ENCODE measurements at regions not wholly inside any gene's neighbourhood (a gene's known extent, or its start where the extent isn't known, plus 50 kb on each side); places are given as distances from the start of the nearest gene placed in this dataset.

DNA sequence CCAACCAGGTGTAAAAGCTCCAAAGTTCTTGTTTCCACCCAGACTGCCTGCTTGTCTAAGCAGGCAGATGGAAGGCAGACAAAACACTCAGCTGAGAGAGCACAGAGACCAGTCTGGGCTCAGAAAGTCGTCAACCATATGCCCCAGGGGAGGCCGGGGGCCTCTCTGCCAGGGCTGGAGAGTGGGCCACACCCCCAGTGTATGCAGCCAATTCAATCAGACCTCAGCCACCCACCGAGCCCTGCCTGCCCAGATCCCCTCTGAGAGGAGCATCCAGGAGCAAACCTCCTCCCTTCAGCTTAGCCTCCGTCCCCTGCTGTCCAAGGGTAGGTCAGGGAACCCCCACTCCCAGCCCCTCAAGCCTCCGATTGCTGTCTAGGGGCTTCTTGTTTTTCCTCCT lies 196.3 kb downstream of the LSM5 start:
- no peak overlapping the region for H3K4me3 ChIP-seq (ENCODE audit: low read depth in 1 of 2, low read length in 2 of 2)
- H3K9ac ChIP-seq (ENCODE audit: low read depth, low read length): no peak overlapping the region
- no peak for DNase-seq
- H3K36me3 ChIP-seq (ENCODE audit: insufficient read depth, low read length): no peaks in the 10 kb centered on the region
- H3K79me2 ChIP-seq (ENCODE audit: insufficient read depth, low read length): no peaks in the 10 kb centered on the region
- H2AFZ ChIP-seq (ENCODE audit: low read depth, low read length): no peak overlapping the region
- no peaks in the 10 kb centered on the region for H3K27me3 ChIP-seq (ENCODE audit: insufficient read depth, low read length, poor library complexity)
- ATAC-seq (ENCODE audit: insufficient read depth, low read depth): no peak
- no peak overlapping the region for H3K27ac ChIP-seq (ENCODE audit: low read length)
- no peaks in the 10 kb centered on the region; the same call in 1 of the 2 replicates for H4K20me1 ChIP-seq (ENCODE audit: insufficient read depth, low read length)
- no peaks in the 10 kb centered on the region for H3K9me3 ChIP-seq (ENCODE audit: insufficient read depth, low read length, severe bottlenecking)
- H3K4me2 ChIP-seq (ENCODE audit: insufficient read depth, low read length): no peak overlapping the region
- TF ChIP-seq, protein P1, sequence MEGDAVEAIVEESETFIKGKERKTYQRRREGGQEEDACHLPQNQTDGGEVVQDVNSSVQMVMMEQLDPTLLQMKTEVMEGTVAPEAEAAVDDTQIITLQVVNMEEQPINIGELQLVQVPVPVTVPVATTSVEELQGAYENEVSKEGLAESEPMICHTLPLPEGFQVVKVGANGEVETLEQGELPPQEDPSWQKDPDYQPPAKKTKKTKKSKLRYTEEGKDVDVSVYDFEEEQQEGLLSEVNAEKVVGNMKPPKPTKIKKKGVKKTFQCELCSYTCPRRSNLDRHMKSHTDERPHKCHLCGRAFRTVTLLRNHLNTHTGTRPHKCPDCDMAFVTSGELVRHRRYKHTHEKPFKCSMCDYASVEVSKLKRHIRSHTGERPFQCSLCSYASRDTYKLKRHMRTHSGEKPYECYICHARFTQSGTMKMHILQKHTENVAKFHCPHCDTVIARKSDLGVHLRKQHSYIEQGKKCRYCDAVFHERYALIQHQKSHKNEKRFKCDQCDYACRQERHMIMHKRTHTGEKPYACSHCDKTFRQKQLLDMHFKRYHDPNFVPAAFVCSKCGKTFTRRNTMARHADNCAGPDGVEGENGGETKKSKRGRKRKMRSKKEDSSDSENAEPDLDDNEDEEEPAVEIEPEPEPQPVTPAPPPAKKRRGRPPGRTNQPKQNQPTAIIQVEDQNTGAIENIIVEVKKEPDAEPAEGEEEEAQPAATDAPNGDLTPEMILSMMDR (IDR thresholded peaks at IDR 0.05; ENCODE audit: borderline replicate concordance, extremely low read depth, low read length, poor library complexity, severe bottlenecking): no peak
- no peak for TF ChIP-seq EZH2 (IDR thresholded peaks at IDR 0.05; ENCODE audit: borderline replicate concordance, low read depth, low read length, severe bottlenecking)
- no peaks in the 10 kb centered on the region for H3K4me1 ChIP-seq (ENCODE audit: insufficient read depth, low read length)

GRCh38 chr7:32289651-32290414 lies 200.3 kb downstream of the LSM5 start:
- Histone ChIP-seq H3K4me3 (ENCODE audit: low read depth in 1 of 2, low read length in 2 of 2) (no peak overlapping the region), H3K27me3 (ENCODE audit: insufficient read depth, low read length, poor library complexity) (no peaks in the 10 kb centered on the region), H4K20me1 (ENCODE audit: insufficient read depth, low read length) (no peaks in the 10 kb centered on the region; the same call in 1 of the 2 replicates), H3K27ac (ENCODE audit: low read length) (no peak overlapping the region), H3K4me2 (ENCODE audit: insufficient read depth, low read length) (no peak overlapping the region), H3K9ac (ENCODE audit: low read depth, low read length) (no peak overlapping the region), H3K79me2 (ENCODE audit: insufficient read depth, low read length) (no peaks in the 10 kb centered on the region), H2AFZ (ENCODE audit: low read depth, low read length) (no peak overlapping the region), H3K36me3 (ENCODE audit: insufficient read depth, low read length) (no peaks in the 10 kb centered on the region), H3K9me3 (ENCODE audit: insufficient read depth, low read length, severe bottlenecking) (no peaks in the 10 kb centered on the region), H3K4me1 (ENCODE audit: insufficient read depth, low read length) (no peaks in the 10 kb centered on the region)
- no peak for DNase-seq
- no peak for ATAC-seq (ENCODE audit: insufficient read depth, low read depth)
- TF ChIP-seq, protein P1 (IDR thresholded peaks at IDR 0.05; ENCODE audit: borderline replicate concordance, extremely low read depth, low read length, poor library complexity, severe bottlenecking): no peak
- no peak for TF ChIP-seq EZH2 (IDR thresholded peaks at IDR 0.05; ENCODE audit: borderline replicate concordance, low read depth, low read length, severe bottlenecking)

DNA sequence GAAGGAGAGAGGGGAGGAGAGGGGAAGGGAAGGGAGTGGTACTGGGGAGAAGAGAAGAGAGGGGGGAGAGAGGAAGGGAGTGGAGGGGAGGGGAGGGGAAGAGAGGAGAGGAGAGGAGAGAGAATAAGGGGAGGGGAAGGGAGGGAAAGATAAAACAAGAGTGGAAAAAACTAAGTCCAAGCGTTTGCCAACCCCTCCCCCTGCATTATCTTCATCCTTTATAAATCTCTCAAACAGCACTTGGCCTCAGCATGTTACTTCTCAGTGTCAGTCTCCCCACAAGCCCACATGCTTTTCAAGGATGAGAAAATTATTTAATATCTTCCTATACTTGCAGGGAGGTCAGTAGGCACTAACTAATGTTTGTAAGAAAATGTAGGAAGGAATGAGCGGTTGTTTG lies 204.5 kb downstream of the LSM5 start:
- H3K27me3 ChIP-seq (ENCODE audit: insufficient read depth, low read length, poor library complexity): no peaks in the 10 kb centered on the region
- H3K27ac ChIP-seq (ENCODE audit: low read length): no peak overlapping the region
- TF ChIP-seq, protein P1 (IDR thresholded peaks at IDR 0.05; ENCODE audit: borderline replicate concordance, extremely low read depth, low read length, poor library complexity, severe bottlenecking): no peak
- TF ChIP-seq EZH2 (IDR thresholded peaks at IDR 0.05; ENCODE audit: borderline replicate concordance, low read depth, low read length, severe bottlenecking): no peak
- H3K9me3 ChIP-seq (ENCODE audit: insufficient read depth, low read length, severe bottlenecking): no peaks in the 10 kb centered on the region
- ATAC-seq (ENCODE audit: insufficient read depth, low read depth): no peak
- H3K4me2 ChIP-seq (ENCODE audit: insufficient read depth, low read length): no peak overlapping the region
- DNase-seq: no peak
- H3K4me1 ChIP-seq (ENCODE audit: insufficient read depth, low read length): no peaks in the 10 kb centered on the region
- H4K20me1 ChIP-seq (ENCODE audit: insufficient read depth, low read length): no peaks in the 10 kb centered on the region
- no peaks in the 10 kb centered on the region for H3K36me3 ChIP-seq (ENCODE audit: insufficient read depth, low read length)
- H2AFZ ChIP-seq (ENCODE audit: low read depth, low read length): no peak overlapping the region
- no peak overlapping the region for H3K4me3 ChIP-seq (ENCODE audit: low read depth in 1 of 2, low read length in 2 of 2)
- H3K9ac ChIP-seq (ENCODE audit: low read depth, low read length): no peak overlapping the region
- H3K79me2 ChIP-seq (ENCODE audit: insufficient read depth, low read length): no peaks in the 10 kb centered on the region

Measured in DND-41 (cell line).